HCT116 (cell line): ENCODE measurements at regions not wholly inside any gene's neighbourhood (a gene's known extent, or its start where the extent isn't known, plus 50 kb on each side); places are given as distances from the start of the nearest gene placed in this dataset.
A peak's percentile ranks its signal among the peaks of the same experiment; 100 is the strongest.

Experiments
- ATAC-seq: fragments of 200-7000 bp; cut with Tn5 transposase; 2 replicates; pipeline ENCODE4 v1.9.1; 2020; ENCODE audit warnings: mild to moderate bottlenecking, moderate library complexity
- BruUV-seq: library from RNA; stranded (reverse); fragments of 400-500 nt; replicated peaks from 2 replicates; lab custom pipeline; 2021; lab: Mats Ljungman, UMichigan
- CTCF ChIA-PET: fragments of 300-600 bp; sonication (Branson Sonifier 250); formaldehyde crosslinking; loops from one replicate; lab custom pipeline; 2021; ENCODE audit warnings: antibody characterized with exemption; lab: Charles Lee
- POLR2A ChIA-PET: fragments of 300-600, 350-600 bp; sonication (Branson Sonifier 250); formaldehyde crosslinking; loops from one replicate; lab custom pipeline; 2021; ENCODE audit warnings: antibody characterized with exemption; lab: Charles Lee
- RAD21 ChIA-PET, 2 experiments: fragments of 300-600 bp; sonication (Branson Sonifier 250); formaldehyde crosslinking; loops; one replicate each; lab custom pipeline; 2023; ENCODE audit warnings: low total read pairs in 2 of 2; ENCODE audit not compliant: uncharacterized antibody in 2 of 2, unreplicated experiment in 2 of 2, low non-redundant PET in 1 of 2; lab: Charles Lee
- DNase-seq: peaks from one replicate; pipeline ENCODE4 v3.0.0-alpha.2; 2010; ENCODE audit warnings: low read depth, low spot score
- H2AFZ ChIP-seq: fragments of 200-600 bp; shearing (Covaris generic), sonication (generic); 2 replicates; pipeline ENCODE4 v1.6.1; 2017; ENCODE audit warnings: low read depth, mixed run types, mixed read lengths, antibody characterized with exemption, low read length; ENCODE audit not compliant: poor library complexity, severe bottlenecking
- H3K27ac ChIP-seq: 2 replicates; pipeline ENCODE4 v1.5.1; 2012; ENCODE audit warnings: low read depth, low read length
- H3K27me3 ChIP-seq: fragments of 200-600 bp; sonication (generic); 2 replicates; pipeline ENCODE4 v1.6.1; 2016; ENCODE audit warnings: mixed run types, low read length, mixed read lengths; ENCODE audit not compliant: insufficient read depth
- H3K36me3 ChIP-seq, 2 experiments: fragments of 200-500 bp in 1 of 2; fragments of 200-600 bp in 1 of 2; sonication (Bioruptor generic) in 1 of 2; sonication (generic) in 1 of 2; 2 replicates each; pipeline versions ENCODE4 v1.5.1 to v1.6.1; 2014 to 2016; ENCODE audit warnings: low read length in 2 of 2, inconsistent platforms in 1 of 2, mixed read lengths in 1 of 2, mixed run types in 1 of 2; ENCODE audit not compliant: insufficient read depth in 2 of 2, control insufficient read depth in 1 of 2
- H3K4me1 ChIP-seq, 2 experiments: fragments of 200-600 bp in 1 of 2; sonication (generic) in 1 of 2; 2 replicates each; pipeline versions ENCODE4 v1.5.1 to v1.6.1; 2012 to 2017; ENCODE audit warnings: low read length in 2 of 2, inconsistent platforms in 1 of 2, mild to moderate bottlenecking in 1 of 2, mixed read lengths in 1 of 2, mixed run types in 1 of 2, moderate library complexity in 1 of 2; ENCODE audit not compliant: insufficient read depth in 2 of 2, control insufficient read depth in 1 of 2
- H3K4me2 ChIP-seq: fragments of 200-600 bp; sonication (generic); 2 replicates; pipeline ENCODE4 v1.6.1; 2017; ENCODE audit warnings: mixed run types, low read length, mixed read lengths
- H3K4me3 ChIP-seq, 2 experiments: fragments of 200-600 bp in 1 of 2; sonication (generic) in 1 of 2; replicated peaks in 1 of 2; 2 replicates each; pipeline ENCODE4 v1.5.1; 2011 to 2016; ENCODE audit warnings: low read length in 2 of 2, control low read depth in 1 of 2, low read depth in 1 of 2, mild to moderate bottlenecking in 1 of 2, mixed read lengths in 1 of 2, mixed run types in 1 of 2
- H3K79me2 ChIP-seq: fragments of 200-600 bp; sonication (generic); 2 replicates; pipeline ENCODE4 v1.6.1; 2017; ENCODE audit warnings: mild to moderate bottlenecking, mixed run types, low read length, moderate library complexity, mixed read lengths; ENCODE audit not compliant: insufficient read depth
- H3K9ac ChIP-seq: fragments of 200-600 bp; sonication (generic); 2 replicates; pipeline ENCODE4 v1.6.1; 2016; ENCODE audit warnings: low read length, mixed read lengths
- H3K9me2 ChIP-seq: fragments of 200-600 bp; sonication (generic), shearing (Covaris generic); 2 replicates; pipeline ENCODE4 v1.6.1; 2017; ENCODE audit warnings: mixed run types, mild to moderate bottlenecking, moderate library complexity; ENCODE audit not compliant: insufficient read depth
- H3K9me3 ChIP-seq, 2 experiments: fragments of 200-500 bp in 1 of 2; fragments of 200-600 bp in 1 of 2; sonication (Bioruptor generic) in 1 of 2; sonication (generic) in 1 of 2; 2 replicates each; pipeline ENCODE4 v1.6.1; 2014 to 2017; ENCODE audit warnings: low read length in 2 of 2, mixed read lengths in 2 of 2, inconsistent platforms in 1 of 2, low read depth in 1 of 2, mild to moderate bottlenecking in 1 of 2, mixed run types in 1 of 2, moderate library complexity in 1 of 2; ENCODE audit not compliant: control insufficient read depth in 1 of 2, insufficient read depth in 1 of 2
- H4K20me1 ChIP-seq: fragments of 200-600 bp; sonication (generic), shearing (Covaris generic); 2 replicates; pipeline ENCODE4 v1.6.1; 2017; ENCODE audit warnings: mixed run types, mild to moderate bottlenecking, moderate library complexity; ENCODE audit not compliant: insufficient read depth
- CEBPB ChIP-seq: IDR thresholded peaks from 2 replicates; pipeline ENCODE4 v1.6.1; 2012; ENCODE audit warnings: low read depth
- EGR1 ChIP-seq: IDR thresholded peaks from 2 replicates; pipeline ENCODE4 v1.6.1; 2012; ENCODE audit warnings: low read depth
- ELF1 ChIP-seq: IDR thresholded peaks from 2 replicates; pipeline ENCODE4 v1.6.1; 2012; ENCODE audit warnings: low read depth, borderline replicate concordance
- EZH2phosphoT487 ChIP-seq: fragments of 200-600 bp; IDR thresholded peaks from 2 replicates; pipeline ENCODE4 v1.6.1; 2018; ENCODE audit warnings: antibody characterized with exemption, borderline replicate concordance
- RAD21 ChIP-seq: IDR thresholded peaks from 2 replicates; pipeline ENCODE4 v1.6.1; 2012; ENCODE audit warnings: low read depth, mild to moderate bottlenecking
- SP1 ChIP-seq: IDR thresholded peaks from 2 replicates; pipeline ENCODE4 v1.6.1; 2012; ENCODE audit warnings: low read depth
- SRF ChIP-seq: IDR thresholded peaks from 2 replicates; pipeline ENCODE4 v1.6.1; 2012; ENCODE audit warnings: low read depth
- intact Hi-C: fragments of 100-400 bp; cut with micrococcal nuclease; formaldehyde crosslinking; loops from 2 replicates; pipeline ENCODE4 v1.10.0; 2022
- TF ChIP-seq, protein P1 (sequence below), 3 experiments: fragments of 200-600 bp in 1 of 3; sonication (generic) in 1 of 3; IDR thresholded peaks in 2 of 3; conservative IDR thresholded peaks in 1 of 3; 2 replicates each; pipeline ENCODE4 v1.5.1; 2012 to 2017; ENCODE audit warnings: low read depth in 2 of 3, low read length in 2 of 3, antibody characterized with exemption in 1 of 3, borderline replicate concordance in 1 of 3, control low read depth in 1 of 3, mild to moderate bottlenecking in 1 of 3, mixed read lengths in 1 of 3, mixed run types in 1 of 3, moderate library complexity in 1 of 3; ENCODE audit not compliant: insufficient read depth in 1 of 3

- no peak for DNase-seq
- TF ChIP-seq ELF1 = no peak
- no peak overlapping the region for H3K4me2 ChIP-seq
- peaks cover 11 to 23% of the 10 kb centered on the region in 2 experiments for H3K4me1 ChIP-seq
- ChIA-PET RAD21 (interaction anchor here (0.8 to 1.8 kb wide), 3 partner anchors 19 to 579 kb away, joined by 3 read pairs; no protein-coding TSS in a partner anchor), POLR2A (no interaction called here), CTCF (interaction anchor here (0.6 to 4.1 kb wide), 9 partner anchors 10 to 854 kb away, joined by 3 to 42 read pairs (median 3); no protein-coding TSS in a partner anchor)
- H3K27ac ChIP-seq = no peak overlapping the region
- H3K9me3 ChIP-seq = no peaks in the 10 kb centered on the region
- no peak overlapping the region for H2AFZ ChIP-seq
- no peaks in the 10 kb centered on the region for H4K20me1 ChIP-seq
- no peaks in the 10 kb centered on the region for H3K27me3 ChIP-seq
- no peaks in the 10 kb centered on the region for H3K79me2 ChIP-seq
- no peaks in the 10 kb centered on the region for H3K36me3 ChIP-seq
- H3K9ac ChIP-seq = no peak overlapping the region
- no TSS peak for BruUV-seq
- no peak for ATAC-seq
- intact Hi-C loops = loop anchor here (1.0 to 5.0 kb wide), 7 partner anchors 260 to 1470 kb away; no protein-coding TSS in a partner anchor
- no peak overlapping the region for H3K4me3 ChIP-seq
- H3K9me2 ChIP-seq = no peaks in the 10 kb centered on the region
These were observed 155.6 kb downstream of the TM9SF2 start for GRCh38 chr13:99656844-99657381.

DNA sequence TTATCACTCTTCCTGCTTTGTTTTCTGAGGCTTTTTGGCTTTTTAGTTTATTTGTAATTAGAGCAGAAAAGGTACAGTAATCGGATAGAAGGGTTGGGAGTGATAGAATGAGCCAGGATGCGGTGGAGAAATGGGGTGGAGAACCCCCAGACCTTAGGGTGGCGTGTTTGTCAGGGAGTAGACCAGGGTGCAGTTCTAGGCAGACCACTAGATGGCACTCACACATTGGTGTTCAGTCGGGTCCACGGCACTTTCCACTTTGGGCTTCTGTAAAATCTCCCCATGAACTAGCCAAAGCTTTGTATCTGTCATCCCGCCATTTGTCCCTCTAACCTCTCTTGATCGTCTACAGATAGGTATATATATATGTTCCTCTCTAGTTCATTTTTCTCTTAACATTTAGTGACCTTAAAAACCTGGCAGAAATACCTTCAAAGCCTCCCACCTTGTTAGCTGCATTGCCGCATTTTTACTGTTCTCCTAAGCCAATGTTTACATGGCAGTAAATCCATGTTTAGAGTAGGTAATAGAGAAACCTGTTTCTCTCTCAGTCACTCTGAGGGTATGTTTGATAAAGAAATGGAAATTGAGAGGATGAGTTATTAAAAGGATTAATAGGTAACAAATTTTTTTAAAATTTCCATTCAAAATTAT is 154.9 kb downstream of the TM9SF2 start:
- Histone ChIP-seq H3K9me3 (no peaks in the 10 kb centered on the region), H3K4me3 (peak overlapping the region; percentile 1 to 43), H3K4me1 (peaks cover 11 to 23% of the 10 kb centered on the region in 2 experiments), H3K36me3 (no peaks in the 10 kb centered on the region), H3K79me2 (no peaks in the 10 kb centered on the region), H3K9me2 (no peaks in the 10 kb centered on the region), H3K27me3 (no peaks in the 10 kb centered on the region), H2AFZ (peak overlapping the region; percentile 24), H4K20me1 (no peaks in the 10 kb centered on the region), H3K4me2 (peak overlapping the region; percentile 70), H3K27ac (peak overlapping the region; percentile 63), H3K9ac (peak overlapping the region; percentile 34)
- BruUV-seq = no TSS peak
- ChIA-PET POLR2A (interaction anchor here (0.9 to 1.2 kb wide), 2 partner anchors 51 to 324 kb away, joined by 3 to 4 read pairs; no protein-coding TSS in a partner anchor), CTCF (interaction anchor here (0.6 to 4.1 kb wide), 16 partner anchors 9 to 1471 kb away, joined by 3 to 42 read pairs (median 3); partner anchors contain the start of genes TM9SF2 and TMTC4), RAD21 (interaction anchor here (0.8 to 1.8 kb wide), 4 partner anchors 19 to 579 kb away, joined by 3 read pairs; partner anchors contain the start of gene TM9SF2 (in 1 of the 2))
- peak; percentile 82 for ATAC-seq
- no peak for TF ChIP-seq EGR1
- no peak for TF ChIP-seq EZH2phosphoT487
- no peak for TF ChIP-seq SRF
- TF ChIP-seq, protein P1, sequence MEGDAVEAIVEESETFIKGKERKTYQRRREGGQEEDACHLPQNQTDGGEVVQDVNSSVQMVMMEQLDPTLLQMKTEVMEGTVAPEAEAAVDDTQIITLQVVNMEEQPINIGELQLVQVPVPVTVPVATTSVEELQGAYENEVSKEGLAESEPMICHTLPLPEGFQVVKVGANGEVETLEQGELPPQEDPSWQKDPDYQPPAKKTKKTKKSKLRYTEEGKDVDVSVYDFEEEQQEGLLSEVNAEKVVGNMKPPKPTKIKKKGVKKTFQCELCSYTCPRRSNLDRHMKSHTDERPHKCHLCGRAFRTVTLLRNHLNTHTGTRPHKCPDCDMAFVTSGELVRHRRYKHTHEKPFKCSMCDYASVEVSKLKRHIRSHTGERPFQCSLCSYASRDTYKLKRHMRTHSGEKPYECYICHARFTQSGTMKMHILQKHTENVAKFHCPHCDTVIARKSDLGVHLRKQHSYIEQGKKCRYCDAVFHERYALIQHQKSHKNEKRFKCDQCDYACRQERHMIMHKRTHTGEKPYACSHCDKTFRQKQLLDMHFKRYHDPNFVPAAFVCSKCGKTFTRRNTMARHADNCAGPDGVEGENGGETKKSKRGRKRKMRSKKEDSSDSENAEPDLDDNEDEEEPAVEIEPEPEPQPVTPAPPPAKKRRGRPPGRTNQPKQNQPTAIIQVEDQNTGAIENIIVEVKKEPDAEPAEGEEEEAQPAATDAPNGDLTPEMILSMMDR (IDR thresholded peaks at IDR 0.05 in 2 of 3, conservative IDR thresholded peaks at IDR 0.05 in 1 of 3; ENCODE audit: borderline replicate concordance in 1 of 3, insufficient read depth in 1 of 3, low read depth in 2 of 3, low read length in 2 of 3) = peak; percentile 86 to 93 (median 90)
- TF ChIP-seq SP1 = no peak
- TF ChIP-seq RAD21 = peak; percentile 87
- TF ChIP-seq CEBPB = no peak
- peak; percentile 55 for DNase-seq
- intact Hi-C loops = loop anchor here (1.0 to 5.0 kb wide), 7 partner anchors 261 to 1471 kb away; no protein-coding TSS in a partner anchor
